ENCODE measurements at regions not wholly inside any gene's neighbourhood (a gene's known extent, or its start where the extent isn't known, plus 50 kb on each side); places are given as distances from the start of the nearest gene placed in this dataset.

GRCh38 chr2:21730141-21730540 is 606.4 kb downstream of the TDRD15 start:
- no peak for TF ChIP-seq CTCF (IDR thresholded peaks at IDR 0.05)
- TF ChIP-seq POLR2A (IDR thresholded peaks at IDR 0.05; ENCODE audit: low read length): no peak
- no peak for TF ChIP-seq SMC3 (IDR thresholded peaks at IDR 0.05)
- no peak for TF ChIP-seq HEYL (CRISPR knock-in tag; IDR thresholded peaks at IDR 0.05)
